ENCODE measurements at regions not wholly inside any gene's neighbourhood (a gene's known extent, or its start where the extent isn't known, plus 50 kb on each side); places are given as distances from the start of the nearest gene placed in this dataset.
A peak's percentile ranks its signal among the peaks of the same experiment; 100 is the strongest.

DNA sequence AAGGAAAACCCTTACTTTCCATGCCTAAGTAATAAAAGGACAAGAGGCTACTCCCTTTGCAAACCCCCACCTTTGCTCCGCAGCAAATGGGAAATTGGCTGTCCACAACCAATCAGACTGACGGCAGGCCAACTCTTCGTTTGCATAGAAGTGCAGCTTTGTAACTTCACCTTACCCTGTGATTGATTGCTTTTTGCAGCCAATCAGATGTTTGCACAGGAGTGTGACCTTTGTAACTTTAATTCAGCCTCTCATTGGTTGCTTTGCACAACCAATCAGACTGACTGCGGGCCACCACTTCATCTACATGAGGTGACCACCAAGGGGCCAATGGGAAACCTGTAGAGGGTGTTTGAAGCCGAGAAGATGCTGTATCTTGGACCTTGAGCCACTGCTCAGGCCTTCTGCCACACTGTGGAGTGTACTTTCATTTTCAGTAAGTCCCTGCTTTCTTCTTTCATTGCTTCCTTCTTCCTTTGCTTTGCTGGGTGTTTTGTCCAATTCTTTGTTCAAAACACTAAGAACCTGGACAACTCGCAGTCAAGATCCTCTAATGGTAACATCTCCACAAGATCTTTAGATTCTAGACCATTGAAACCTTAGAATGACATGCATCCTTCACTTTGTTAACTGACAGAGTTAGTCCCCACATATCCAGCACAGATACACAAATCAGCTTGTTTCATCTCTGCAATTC, 51.3 kb upstream of the FREM1 start (continued):
- TF ChIP-seq SOX6 (IDR thresholded peaks at IDR 0.05) (no peak), SOX6 (CRISPR knock-in tag; IDR thresholded peaks at IDR 0.05) (peak; percentile 74), SNAPC2 (CRISPR knock-in tag; IDR thresholded peaks at IDR 0.05) (peak; percentile 58; the same call in 1 of the 2 replicates), PPARG (CRISPR knock-in tag; conservative IDR thresholded peaks at IDR 0.05) (peak; percentile 75), EHMT2 (IDR thresholded peaks at IDR 0.05; ENCODE audit: borderline replicate concordance, low read depth, low read length) (peak; percentile 75; the same call in 1 of the 2 replicates), AKNA (CRISPR knock-in tag; IDR thresholded peaks at IDR 0.05; ENCODE audit: borderline replicate concordance) (no peak), ZFP1 (CRISPR knock-in tag; IDR thresholded peaks at IDR 0.05) (0 out of 2 replicates have a peak, but pooled peaks have one; percentile 19), SP4 (CRISPR knock-in tag; IDR thresholded peaks at IDR 0.05) (0 out of 2 replicates have a peak, but pooled peaks have one; percentile 17), NR2C2 (CRISPR knock-in tag; IDR thresholded peaks at IDR 0.05; ENCODE audit: borderline replicate concordance) (peak; percentile 84), ZNF275 (CRISPR knock-in tag; IDR thresholded peaks at IDR 0.05; ENCODE audit: borderline replicate concordance) (peak; percentile 72; the same call in 1 of the 2 replicates), TBX3 (IDR thresholded peaks at IDR 0.05; ENCODE audit: borderline replicate concordance) (peak; percentile 59; the same call in 1 of the 2 replicates), ZNF547 (CRISPR knock-in tag; IDR thresholded peaks at IDR 0.05) (0 out of 2 replicates have a peak, but pooled peaks have one; percentile 36), SIN3A (IDR thresholded peaks at IDR 0.05; ENCODE audit: borderline replicate concordance, low read depth, low read length) (peak; percentile 68; the same call in 1 of the 2 replicates), ZSCAN9 (CRISPR knock-in tag; IDR thresholded peaks at IDR 0.05; ENCODE audit: borderline replicate concordance) (0 out of 2 replicates have a peak, but pooled peaks have one; percentile 42), RBFOX2 (IDR thresholded peaks at IDR 0.05; ENCODE audit: low read depth, low read length) (peak; percentile 55; the same call in 1 of the 2 replicates), ZBTB3 (CRISPR knock-in tag; IDR thresholded peaks at IDR 0.05; ENCODE audit: borderline replicate concordance, low read depth) (0 out of 2 replicates have a peak, but pooled peaks have one; percentile 47), NPAS2 (CRISPR knock-in tag; IDR thresholded peaks at IDR 0.05; ENCODE audit: borderline replicate concordance) (no peak), KMT2B (CRISPR knock-in tag; IDR thresholded peaks at IDR 0.05) (peak; percentile 41; the same call in 1 of the 2 replicates), SALL1 (CRISPR knock-in tag; IDR thresholded peaks at IDR 0.05) (peak; percentile 83), NFYC (CRISPR knock-in tag; IDR thresholded peaks at IDR 0.05) (peak; percentile 91)
- TF ChIP-seq, protein P1, sequence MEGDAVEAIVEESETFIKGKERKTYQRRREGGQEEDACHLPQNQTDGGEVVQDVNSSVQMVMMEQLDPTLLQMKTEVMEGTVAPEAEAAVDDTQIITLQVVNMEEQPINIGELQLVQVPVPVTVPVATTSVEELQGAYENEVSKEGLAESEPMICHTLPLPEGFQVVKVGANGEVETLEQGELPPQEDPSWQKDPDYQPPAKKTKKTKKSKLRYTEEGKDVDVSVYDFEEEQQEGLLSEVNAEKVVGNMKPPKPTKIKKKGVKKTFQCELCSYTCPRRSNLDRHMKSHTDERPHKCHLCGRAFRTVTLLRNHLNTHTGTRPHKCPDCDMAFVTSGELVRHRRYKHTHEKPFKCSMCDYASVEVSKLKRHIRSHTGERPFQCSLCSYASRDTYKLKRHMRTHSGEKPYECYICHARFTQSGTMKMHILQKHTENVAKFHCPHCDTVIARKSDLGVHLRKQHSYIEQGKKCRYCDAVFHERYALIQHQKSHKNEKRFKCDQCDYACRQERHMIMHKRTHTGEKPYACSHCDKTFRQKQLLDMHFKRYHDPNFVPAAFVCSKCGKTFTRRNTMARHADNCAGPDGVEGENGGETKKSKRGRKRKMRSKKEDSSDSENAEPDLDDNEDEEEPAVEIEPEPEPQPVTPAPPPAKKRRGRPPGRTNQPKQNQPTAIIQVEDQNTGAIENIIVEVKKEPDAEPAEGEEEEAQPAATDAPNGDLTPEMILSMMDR (CRISPR knock-in tag; IDR thresholded peaks at IDR 0.05), result peak; percentile 50

Measured in HepG2 (cell line).